NCI-H2029 (cell line): ENCODE measurements at regions not wholly inside any gene's neighbourhood (a gene's known extent, or its start where the extent isn't known, plus 50 kb on each side); places are given as distances from the start of the nearest gene placed in this dataset.
"Not testable (repeated sequence)": the region's sequence is repeated elsewhere in the genome, so short reads cannot be mapped to it uniquely, and the experiment has no call there.

Experiments
- DNase-seq: peaks from one replicate; lab custom pipeline; 2025; lab: John Stamatoyannopoulos, UW

DNA sequence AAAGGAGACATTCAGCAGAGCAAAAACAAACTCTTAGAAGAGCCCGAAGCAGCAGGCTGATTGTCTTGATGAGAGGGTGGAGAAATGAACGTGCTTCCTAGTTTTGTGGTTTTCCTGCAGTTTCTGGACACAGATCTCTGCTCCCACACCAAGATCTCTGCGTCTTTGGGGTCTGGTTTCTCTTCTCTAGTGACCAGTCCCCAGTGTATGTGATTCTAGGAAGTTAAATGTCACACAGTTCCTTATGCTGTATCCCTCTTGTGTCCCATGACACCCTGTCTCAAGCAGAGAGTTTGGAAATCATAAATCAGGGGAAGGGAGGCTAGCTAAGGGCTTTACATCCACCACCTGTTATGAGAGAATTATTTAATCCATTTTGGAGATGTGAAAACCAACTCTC, 55.4 kb upstream of the KLF14 start:
- no peak for DNase-seq

DNA sequence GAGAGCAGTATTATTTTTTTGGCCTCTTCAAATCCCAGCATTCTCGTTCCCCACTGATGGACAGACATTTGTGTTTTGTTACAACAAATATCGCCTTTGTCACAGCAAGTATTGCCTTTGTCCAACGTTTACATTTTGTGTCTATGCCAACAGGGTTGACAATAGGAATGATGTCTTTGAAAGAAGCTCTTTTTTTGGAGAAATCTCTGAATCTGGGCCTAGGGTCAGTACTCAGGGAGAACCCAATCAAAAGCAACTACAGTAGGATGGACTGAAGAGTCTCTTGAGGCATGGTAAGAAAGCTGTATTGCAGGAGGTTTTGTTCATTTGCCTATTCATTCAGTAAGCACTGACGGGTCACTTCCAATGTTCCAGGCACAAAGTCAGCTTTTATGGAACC, 57.7 kb upstream of the KLF14 start:
- no peak for DNase-seq

DNA sequence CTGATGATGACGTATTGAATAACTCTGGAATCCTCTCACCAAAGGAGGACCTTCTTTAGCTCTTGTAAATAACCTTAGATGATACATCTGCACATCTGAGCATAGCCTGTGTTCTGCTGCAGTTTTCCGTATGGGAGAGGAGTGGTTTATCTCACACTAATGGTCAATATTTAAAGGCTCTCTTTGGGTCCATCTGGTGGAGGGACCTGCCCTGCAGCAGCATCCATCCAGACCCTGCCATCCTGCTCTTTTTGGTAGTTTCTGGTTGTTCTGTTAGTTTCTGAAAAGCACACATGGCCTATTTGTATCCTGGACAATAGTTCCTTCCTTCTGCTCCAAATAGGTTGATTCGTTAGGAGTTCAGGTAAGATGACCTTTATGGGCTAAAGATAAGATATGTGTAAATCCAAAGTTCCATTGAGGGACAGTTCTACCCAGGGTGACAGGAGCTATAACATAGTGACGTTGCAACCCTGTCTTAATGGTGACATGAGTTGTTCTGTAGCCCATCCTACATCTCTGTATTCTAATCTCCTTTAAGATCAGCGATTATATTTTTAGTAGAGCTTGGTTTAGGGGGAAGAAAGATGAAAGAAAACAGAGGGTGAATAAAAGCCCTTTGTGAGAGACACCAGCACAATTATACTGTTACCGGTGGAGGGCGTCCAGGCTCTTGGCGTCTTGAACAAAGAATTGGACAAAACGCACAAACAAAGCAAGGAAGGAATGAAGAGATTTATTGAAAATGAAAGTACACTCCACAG, 60.0 kb upstream of the KLF14 start:
- no peak for DNase-seq

DNA sequence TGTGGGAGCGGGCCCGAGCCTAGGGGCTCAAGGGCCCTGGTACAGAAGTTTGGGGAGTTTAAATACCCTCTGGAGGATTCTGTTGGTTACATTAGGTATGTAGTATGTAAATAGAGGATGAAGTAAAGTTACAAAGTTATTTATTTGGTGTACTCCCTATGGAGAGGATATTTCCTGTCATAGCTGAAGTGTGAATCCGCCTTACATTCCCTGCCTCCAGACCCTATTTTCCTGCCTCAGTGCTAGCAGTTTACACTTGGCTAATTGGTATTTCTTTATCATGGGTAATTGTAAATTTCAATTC, 60.6 kb upstream of the KLF14 start:
- no peak for DNase-seq

DNA sequence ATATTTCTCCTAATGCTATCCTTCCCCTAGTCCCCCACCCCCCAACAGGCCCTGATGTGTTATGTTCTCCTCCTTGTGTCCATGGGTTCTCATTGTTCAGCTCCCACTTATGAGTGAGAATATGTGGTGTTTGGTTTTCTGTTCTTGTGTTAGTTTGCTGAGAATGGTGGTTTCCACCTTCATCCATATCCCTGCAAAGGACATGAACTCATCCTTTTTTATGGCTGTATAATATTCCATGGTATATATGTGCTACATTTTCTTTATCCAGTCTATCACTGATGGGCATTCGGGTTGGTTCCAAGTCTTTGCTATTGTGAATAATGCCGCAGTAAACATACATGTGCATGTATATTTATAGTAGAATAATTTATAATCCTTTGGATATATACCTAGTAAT, 62.4 kb upstream of the KLF14 start:
- not testable (repeated sequence) for DNase-seq

DNA sequence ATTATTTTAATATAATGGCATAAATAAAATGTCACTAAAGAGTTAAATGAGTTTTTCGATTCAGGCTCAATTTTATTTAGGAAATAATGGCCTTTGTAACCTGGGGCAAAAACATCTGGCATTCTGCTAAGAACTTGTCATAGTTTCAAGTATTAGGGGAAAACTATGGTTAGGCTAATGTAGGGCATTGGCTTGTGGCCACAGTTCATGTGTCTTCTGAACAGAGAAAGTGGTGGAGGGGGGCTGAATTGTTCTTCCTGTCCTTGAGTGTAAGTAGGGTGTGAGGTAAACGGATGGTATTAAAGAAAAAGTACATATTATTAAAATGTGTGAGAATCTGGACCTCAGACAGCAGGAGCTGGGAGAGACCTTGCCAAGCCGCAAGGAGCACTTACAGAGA, 69.1 kb upstream of the KLF14 start:
- no peak for DNase-seq

DNA sequence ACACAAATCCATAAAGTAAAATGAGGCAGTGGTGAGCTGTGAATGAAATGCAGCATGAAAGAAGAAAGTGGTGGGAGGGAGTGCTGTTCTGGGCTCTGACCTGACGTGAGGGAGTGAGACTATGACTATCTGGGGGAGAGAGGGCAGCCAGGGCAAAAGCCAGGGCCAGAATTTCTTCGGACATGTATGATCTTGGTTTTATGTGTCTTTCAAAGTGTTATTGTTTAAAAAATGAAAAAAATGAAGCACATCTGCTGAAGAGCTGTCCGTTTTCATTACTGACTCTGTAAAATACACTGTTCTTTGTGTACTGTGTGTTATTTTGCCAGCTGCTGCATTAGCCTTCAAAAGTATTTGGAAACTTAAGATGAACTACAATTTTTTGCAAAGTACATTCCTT, 70.2 kb upstream of the KLF14 start:
- DNase-seq: no peak

DNA sequence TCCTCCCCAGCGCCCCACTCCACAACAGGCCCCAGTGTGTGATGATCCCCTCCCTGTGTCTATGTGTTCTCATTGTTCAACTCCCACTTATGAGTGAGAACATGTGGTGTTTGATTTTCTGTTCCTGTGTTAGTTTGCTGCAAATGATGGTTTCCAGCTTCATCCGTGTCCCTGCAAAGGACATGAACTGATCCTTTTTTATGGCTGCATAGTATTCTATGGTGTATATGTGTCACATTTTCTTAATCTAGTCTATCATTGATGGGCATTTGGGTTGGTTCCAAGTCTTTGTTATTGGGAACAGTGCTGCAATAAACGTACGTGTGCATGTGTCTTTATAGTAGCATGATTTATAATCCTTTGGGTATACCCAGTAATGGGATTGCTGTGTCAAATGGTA, 78.8 kb upstream of the KLF14 start:
- DNase-seq: not testable (repeated sequence)

DNA sequence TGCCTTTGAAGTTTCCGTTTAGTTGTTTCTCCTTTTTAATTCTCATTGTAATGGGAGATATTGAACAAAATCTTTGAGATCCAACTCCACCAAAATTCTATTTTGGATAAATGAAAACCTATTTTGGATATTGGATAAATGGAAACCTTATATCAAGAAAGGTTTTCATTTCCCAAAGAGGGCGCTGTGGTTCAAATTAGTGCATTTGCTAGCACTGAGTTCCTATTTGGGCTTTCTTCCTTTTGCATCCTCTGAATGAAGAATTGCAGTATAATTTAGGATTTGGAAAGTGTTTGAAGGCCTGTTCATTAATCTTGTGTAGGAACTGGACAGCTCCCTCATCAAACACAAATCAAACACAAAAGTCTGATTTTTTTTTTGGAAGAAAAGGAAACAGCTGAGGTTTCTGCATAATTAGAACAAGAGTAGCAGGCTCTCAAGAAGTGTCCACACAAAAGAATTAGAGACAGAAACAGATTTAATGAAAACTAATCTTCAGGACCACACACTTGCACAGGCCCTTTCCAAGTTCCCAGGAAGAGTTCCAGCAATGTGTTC, 80.8 kb upstream of the KLF14 start:
- DNase-seq: no peak

DNA sequence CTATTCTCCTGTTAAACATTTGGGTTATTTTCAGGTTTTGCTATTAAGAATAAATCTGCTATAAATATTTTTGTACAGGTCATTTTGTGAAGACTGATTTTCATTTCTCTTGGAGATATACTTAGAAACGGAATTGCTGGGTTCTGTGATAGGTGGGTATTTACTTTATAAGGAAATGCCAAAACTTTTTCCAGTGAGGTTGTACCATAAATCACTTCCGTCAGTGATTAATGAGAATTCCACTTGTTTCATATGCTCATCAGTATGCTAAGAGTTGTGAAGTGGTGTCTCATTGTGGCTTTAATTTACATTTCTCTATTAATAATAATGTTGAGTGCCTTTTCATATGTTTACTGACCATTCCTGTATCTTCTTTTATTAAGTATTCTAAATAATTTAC, 84.0 kb upstream of the KLF14 start:
- DNase-seq: no peak

DNA sequence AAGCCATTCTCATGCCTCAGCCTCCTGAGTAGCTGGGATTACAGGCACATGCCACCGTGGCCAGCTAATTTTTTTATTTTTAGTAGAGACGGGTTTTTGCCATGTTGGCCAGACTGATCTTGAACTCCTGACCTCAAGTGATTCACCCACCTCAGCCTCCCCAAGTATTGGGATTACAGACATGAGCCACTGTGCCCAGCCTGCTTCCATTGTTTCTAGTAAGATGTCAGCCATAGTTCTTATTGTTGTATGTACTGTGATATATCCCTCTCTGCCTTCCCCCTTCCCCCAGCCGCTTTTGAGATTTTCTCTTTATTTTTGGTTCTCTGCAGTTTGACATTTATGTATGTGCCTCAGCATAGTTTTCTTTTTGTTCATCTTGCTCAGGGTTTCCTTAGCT, 87.9 kb upstream of the KLF14 start:
- DNase-seq: no peak

DNA sequence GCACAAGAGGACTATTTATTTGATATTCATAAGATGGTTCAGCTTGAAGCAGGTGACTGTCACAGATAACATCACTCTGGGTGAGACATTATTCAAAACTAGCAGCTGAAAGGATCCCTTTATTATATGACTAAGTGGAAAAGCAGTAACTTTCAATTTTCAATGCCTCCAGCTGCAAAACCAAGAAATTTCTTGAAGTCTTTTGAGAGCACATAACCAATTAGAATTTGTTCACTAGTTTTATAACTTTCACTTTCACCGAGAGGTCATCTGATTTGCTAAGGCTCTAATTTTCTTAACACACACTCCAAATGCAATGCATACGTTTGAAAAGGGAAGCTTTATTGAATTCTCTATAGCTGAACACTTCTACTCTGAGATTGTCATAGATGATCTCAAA, 88.6 kb upstream of the KLF14 start:
- DNase-seq: no peak

DNA sequence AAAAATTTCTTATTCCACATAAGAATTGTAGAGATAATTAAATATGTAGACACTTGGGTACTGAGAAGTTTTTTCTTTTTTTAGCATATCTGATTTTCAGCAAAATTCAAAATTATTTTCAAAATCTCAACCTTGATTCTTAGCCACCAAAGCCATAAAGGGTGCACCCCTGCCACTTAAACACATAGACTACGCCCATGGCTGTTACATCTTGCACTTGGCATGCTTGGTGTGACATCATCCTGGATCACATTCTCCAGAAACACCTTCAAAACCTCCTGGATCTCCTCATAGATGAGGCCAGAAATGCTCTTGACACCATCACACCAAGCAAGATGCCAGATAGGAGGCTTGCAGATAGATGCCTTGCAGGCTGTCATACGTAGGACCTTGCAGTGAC, 89.1 kb upstream of the KLF14 start:
- no peak for DNase-seq

DNA sequence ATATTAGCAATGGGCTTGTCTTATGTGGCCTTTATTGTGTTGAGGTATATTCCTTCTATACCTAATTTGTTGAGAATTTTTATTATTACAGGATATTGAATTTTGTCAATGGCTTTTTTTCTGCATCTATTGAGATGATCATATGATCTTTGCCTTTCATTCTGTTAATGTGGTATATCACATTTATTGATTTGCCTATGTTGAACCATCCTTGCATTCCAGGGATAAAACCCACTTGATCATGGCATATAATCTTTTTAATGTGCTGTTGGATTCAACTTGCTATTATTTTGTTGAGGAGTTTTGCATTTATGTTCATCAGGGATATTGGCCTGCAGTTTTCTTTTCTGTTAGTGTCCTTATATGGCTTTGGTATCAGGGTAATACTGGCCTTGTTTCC, 91.8 kb upstream of the KLF14 start:
- no peak for DNase-seq

DNA sequence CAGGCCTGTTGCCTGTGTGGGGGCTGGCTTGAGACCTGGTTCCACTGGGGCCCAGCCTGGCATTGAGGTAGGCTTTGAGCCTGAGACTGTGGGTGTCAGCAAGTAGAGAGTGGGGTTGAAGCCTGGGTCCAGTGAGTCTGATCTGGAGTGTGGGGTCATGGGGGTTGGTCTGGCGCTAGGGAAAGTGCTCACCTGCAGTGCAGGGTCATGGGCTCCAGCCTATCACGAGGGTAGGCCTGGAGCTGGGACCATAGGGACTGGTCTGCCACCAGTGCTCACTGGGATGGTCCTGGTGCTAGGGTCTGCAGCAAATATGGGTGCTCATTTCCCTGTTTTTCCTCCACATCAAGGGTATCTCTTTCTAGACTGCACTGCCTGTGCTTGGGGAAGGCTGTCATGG, 95.4 kb upstream of the KLF14 start:
- no peak for DNase-seq

DNA sequence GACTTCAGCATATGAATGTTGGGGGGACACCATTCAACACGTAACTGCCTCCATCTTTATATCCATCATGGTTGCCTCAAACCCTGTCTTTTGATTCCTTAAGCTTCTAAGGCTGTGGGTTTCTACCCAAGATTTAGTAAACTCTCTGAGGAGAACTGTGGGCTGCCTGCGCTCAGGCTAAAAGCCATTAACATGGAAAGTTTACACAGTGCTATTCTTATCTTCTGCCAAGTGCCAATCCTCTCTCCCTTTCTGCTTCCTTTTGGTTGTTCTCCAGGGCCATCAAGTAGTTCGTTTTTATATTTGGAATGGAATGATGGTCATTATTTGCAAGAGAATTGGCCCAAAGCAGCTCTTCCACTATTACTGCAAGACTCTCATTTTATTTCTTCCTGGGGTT, 97.3 kb upstream of the KLF14 start:
- no peak for DNase-seq

DNA sequence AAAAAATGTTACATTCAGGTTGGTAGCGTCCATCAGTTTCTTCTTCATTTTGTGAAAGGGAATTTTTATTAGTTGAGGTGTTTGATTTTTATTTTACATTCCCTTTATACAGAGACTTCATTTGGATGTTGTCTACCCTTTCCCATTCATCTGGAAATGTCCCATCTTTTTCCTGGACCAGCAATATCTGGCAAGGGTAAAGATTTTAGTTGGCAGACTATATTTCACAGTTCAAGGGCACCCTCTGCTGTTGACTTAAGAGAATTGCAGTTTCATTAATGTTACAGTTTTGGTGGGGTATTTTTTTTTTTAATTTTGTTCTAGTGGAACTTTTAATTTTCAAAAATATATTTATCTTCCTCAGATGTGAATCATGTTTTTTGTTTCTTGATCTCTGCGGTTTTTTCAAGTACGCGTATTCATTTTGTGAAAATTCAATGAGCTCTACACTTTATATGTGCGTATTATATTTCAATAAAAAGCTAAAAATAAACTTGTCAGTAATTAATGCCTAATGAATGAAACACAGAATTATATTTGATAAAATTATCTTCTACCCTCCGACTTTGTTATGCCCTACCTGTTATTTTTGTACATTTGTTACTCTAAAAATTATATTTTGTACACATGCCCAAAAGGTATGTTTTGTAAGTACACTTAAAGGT, 97.9 kb upstream of the KLF14 start:
- DNase-seq: peak; percentile 9

DNA sequence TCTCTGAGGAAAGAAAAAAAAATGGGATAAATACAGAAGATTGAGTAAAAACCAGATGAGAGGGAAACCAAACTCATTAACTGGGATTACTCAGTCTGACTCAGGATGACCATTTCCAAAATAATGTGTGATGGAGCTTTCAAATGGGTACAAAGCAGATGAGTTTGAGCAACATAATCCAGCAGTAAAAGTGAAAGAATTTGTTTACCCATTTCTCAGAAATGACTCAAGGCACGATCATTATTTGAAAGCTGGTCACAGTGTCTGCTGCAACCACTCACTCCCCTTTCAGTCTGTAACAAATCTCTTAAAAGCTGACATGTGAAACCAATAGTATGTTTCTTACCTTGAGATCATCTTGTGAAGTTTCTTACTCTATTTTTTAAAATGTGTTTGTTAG, 104.7 kb upstream of the KLF14 start:
- DNase-seq: no peak

DNA sequence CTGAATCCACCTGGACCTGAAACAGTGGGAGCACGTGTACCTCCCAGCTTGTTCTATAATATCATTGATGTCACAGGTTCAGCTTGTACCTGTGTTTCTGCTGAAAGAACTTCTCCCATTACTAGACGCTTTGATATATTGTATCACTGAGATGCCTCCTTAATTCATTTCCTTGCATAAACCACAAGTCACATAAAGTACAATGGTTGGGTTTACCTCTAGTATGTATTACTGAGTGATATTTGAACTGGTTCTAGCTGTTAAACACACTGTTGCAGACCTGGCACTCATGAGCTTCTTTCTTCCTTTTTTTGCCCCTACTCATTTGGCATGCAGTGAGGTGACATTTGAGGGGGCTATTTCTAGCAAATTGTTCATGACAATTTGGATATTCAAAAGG, 106.6 kb upstream of the KLF14 start:
- no peak for DNase-seq

DNA sequence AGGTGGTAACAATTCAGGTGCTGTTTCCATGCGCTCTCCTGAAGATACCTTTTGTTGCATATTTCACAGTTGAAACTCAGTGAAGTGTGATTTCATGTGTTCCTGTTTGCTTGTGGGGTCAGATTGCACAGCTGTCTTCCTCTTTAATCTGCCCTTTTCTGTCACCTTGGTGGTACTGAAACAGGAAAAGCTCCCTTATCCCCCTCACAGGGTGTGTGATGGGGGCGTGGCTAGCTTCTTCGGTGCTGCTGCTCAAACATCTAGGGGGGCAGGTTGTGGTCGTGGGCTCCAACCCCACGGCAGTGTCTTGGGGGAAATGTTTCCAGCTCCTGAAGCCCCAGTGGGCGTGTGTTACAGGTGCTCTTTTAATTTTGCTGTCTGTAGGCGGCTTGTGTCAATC, 107.4 kb upstream of the KLF14 start:
- no peak for DNase-seq

DNA sequence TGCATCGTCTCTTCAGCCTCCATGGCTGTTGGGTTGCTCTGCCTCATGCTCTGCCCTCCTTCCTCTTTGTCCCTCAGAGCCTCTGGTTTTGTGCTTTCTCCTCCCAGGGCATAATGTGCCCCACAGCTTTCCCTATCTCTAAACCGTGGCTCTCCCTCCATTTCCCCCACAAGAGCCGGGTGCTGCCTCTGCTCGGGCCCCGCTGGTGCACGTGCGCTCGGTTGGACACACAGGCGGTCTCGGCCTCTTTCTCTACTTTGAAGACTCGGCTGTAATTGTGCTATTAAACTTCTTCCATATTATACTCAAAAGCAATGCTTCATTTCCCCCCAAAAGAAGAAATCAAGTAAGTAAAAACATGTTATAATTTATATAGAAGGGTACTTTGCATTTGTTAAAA, 109.7 kb upstream of the KLF14 start:
- no peak for DNase-seq

DNA sequence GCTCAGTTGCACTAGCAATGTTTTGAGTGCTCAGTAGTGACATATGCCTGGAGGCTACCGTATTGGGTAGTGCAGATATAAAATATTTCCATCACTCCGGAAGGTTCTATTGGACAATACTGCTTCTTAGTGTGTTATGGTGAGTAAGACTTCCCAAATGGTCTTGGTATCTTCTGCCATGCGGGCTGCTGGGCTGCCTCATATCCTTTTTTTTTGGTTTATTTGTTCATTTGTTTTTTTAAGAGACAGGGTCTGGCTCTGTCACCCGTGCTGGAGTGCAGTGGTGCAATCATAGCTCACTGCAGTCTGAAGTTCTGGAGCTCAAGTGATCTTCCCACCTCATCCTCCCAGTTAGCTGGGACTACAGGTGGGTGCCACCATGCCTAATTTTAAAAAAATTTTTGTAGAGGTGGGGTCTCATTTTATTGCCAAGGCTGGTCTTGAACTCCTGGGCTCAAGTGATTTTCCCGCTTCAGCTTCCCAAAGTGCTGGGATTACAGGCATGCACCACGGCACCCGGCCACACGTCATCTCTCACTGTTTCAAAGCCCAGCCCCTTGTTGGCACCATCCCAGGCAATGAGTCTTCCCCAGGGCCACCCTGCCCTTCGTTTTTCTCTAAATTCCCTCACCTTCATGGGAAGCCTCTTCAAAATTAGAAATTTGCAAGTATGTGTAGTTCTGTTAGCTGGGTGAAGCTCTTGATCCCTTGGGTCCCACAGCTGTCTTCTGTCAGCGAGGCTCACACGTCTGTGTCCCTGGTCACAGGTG, 111.0 kb upstream of the KLF14 start:
- DNase-seq: no peak

DNA sequence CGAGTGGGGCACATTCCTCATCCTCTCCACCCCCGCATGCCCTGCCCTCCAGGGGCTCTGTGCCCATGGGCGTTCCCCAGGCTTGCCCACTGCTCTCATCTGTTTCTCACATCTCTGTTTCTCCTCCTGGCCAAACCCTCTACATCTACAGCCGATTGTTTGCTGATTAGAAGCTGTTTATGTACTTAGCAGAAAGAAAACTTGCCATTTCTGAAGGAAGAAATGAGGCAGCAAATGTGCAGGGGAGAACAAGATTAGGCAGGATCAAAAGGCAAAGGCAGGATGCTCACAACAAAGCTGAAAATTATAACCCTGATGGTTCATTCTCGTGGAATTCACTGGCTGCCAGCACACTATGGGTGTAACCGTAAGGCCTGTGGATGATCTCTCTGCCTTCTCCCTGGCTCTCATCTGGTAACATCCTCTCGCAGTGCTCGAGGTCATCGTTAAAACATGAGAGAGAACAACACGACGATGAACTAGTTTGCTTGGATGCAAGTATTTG, 111.6 kb upstream of the KLF14 start:
- DNase-seq: no peak
